ENCODE measurements at regions not wholly inside any gene's neighbourhood (a gene's known extent, or its start where the extent isn't known, plus 50 kb on each side); places are given as distances from the start of the nearest gene placed in this dataset.

DNA sequence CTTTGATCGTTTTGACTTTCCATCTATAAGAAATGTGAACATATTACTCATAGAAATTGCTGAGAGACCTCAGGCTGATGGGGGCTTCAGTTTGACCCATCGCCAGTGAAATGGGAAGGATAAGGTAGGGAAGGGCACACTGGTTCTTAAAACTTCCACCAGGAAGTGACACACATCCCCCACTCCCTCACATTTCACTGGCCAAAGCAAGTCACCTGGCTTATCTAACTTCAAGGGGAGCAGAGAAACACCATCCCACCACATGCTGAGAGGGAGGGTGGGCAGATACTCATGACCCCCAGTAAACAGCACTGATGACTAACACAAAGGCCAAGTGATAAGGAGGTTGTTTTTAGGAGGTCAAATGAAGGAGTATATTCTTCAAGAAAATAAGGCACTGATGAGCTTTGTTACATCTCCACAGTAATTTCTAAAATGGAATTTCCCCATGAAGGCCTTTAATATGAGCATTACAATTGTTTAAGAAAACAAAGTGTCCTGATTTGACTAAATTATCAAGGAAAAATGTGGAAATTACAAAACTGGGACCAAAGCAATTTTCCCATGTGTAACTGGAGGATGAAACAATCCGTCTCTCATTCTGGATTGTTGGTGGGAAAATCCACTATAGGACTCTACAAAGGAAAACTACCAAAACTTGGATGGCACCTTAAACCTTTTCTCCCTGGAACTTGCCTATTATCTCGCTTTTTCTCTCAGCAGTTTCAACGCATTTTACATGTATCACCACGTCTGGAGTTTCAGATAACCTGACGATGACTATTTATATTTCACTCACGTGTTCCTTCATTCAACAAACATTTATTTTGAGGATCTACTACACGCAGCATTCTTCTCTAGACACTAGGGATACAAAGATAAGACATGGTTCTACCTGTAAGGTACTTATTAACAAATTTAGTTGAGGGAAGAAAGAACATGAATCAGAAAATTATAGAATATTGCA, 91.8 kb upstream of the EEA1 start:
- Histone ChIP-seq H3K9me3 (no peaks in the 10 kb centered on the region), H3K4me1 (ENCODE audit: low read depth) (peaks cover 34% of the 10 kb centered on the region), H3K4me3 (no peak overlapping the region), H3K36me3 (ENCODE audit: low read depth) (no peaks in the 10 kb centered on the region)
- DNase-seq (peak in 1 of 3 donors; percentile 41), ATAC-seq (peak; percentile 1)
- TF ChIP-seq, protein P1, sequence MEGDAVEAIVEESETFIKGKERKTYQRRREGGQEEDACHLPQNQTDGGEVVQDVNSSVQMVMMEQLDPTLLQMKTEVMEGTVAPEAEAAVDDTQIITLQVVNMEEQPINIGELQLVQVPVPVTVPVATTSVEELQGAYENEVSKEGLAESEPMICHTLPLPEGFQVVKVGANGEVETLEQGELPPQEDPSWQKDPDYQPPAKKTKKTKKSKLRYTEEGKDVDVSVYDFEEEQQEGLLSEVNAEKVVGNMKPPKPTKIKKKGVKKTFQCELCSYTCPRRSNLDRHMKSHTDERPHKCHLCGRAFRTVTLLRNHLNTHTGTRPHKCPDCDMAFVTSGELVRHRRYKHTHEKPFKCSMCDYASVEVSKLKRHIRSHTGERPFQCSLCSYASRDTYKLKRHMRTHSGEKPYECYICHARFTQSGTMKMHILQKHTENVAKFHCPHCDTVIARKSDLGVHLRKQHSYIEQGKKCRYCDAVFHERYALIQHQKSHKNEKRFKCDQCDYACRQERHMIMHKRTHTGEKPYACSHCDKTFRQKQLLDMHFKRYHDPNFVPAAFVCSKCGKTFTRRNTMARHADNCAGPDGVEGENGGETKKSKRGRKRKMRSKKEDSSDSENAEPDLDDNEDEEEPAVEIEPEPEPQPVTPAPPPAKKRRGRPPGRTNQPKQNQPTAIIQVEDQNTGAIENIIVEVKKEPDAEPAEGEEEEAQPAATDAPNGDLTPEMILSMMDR (IDR thresholded peaks at IDR 0.05): no peak
- intact Hi-C loops (cut with DNase I, micrococcal nuclease): no loop called here

DNA sequence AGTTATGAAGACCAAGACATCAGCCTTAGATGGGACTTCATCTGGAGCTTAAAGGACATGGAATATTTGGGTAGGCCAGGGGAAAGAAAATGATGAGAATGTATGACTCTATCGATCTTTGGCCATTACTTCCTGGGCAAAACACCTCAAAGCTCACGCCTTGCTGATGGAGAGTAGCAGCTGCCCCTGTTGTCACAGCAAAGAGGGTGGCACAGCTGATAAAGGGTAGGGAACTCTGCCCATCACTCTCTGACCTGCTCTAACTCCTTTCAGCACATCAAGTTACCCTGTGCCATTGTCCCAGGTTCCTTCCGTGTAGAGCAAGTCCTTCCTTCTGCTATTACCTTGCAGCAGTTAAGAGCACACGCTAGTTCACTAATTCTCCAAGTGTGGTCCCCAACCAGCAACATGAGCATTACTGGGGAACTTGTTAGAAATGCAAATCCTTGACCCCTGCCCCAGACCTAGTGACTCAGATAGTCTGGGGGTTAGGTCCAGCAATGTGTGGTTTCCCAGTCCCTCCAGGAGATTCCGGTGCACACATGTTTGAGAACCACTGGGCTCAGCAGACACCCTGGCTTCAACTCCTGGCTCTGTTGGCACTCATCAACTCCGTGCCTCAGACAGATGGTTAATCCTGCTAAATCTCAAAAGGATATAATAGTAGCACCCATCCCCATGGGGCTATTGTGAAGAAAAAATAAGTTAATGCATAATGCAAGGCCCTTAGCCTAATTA, 93.7 kb upstream of the EEA1 start:
- intact Hi-C loops (cut with DNase I, micrococcal nuclease): no loop called here
- TF ChIP-seq, protein P1 (IDR thresholded peaks at IDR 0.05): no peak
- no peaks in the 10 kb centered on the region for H3K9me3 ChIP-seq
- no peaks in the 10 kb centered on the region for H3K36me3 ChIP-seq (ENCODE audit: low read depth)
- ATAC-seq (no peak), DNase-seq (no peak)
- no peak overlapping the region for H3K4me3 ChIP-seq
- H3K4me1 ChIP-seq (ENCODE audit: low read depth): peaks cover 22% of the 10 kb centered on the region

DNA sequence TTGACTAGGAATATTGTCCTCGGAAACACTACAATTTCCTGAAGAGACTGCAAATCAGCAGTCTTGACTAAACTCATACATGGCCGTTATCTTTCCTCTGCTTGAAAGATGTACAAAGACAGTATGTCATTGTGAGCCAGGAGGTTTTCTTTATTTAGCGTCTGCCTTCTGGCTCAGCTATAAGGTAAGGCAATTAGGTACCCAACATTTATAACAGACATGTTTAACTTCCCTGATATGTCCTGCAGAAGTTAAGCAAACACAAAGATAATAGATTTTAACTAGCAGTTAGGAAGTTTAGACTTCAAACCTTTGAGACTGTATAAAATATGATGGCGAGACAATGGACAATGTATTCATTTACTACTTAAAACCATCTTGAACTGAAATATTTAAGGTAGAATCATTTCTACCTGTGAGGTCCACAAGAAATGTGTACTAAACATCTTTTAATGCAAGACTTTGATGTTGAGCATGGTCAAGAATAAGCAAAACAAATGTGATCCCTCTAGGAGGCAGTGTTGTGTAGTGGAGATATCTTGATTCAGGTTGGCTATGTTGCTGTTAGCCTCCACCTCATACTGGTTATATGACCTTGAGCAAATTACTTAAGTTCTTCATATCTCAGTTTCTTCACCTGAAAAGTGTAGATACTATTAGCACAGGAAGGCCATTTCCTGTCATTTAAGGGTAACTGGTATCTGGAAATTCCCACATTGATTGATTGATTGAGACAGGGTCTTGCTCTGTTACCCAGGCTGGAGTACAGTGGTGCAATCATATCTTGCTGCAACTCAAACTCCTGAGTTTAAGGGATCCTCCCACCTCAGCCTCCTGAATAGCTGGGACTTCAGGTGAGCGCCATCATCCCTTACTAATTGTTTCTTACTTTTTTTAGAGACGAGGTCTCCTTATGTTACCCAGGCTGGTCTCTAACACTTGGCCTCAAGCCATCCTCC, 96.3 kb upstream of the EEA1 start:
- Histone ChIP-seq H3K4me1 (ENCODE audit: low read depth) (peaks cover 9% of the 10 kb centered on the region), H3K4me3 (no peak overlapping the region), H3K9me3 (no peaks in the 10 kb centered on the region), H3K36me3 (ENCODE audit: low read depth) (no peaks in the 10 kb centered on the region)
- ATAC-seq (peak; percentile 88), DNase-seq (peak in 1 of 3 donors; percentile 68)
- intact Hi-C loops (cut with DNase I, micrococcal nuclease): no loop called here
- TF ChIP-seq, protein P1 (IDR thresholded peaks at IDR 0.05): no peak

DNA sequence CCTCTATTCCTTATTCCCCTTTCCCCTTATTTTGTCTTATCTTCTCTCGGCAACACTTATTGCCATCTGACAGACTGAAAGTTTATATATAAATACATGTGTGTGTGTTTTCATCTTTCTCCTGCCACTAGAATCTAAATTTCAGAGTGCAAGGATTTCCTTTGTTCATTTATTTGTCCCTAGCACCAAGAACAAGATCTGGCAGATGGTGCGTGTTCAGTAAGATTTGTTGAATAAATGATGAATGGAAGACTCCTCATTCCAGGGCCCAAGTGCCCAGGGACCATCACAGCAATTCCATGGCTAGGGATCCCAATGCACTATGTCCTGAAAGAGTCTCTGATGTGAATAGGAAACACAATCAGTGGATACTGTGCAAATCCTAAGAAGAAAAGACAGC, 97.9 kb upstream of the EEA1 start:
- no peak overlapping the region for H3K4me3 ChIP-seq
- peaks cover 5% of the 10 kb centered on the region for H3K4me1 ChIP-seq (ENCODE audit: low read depth)
- TF ChIP-seq, protein P1 (IDR thresholded peaks at IDR 0.05): no peak
- H3K9me3 ChIP-seq: no peaks in the 10 kb centered on the region
- H3K36me3 ChIP-seq (ENCODE audit: low read depth): no peaks in the 10 kb centered on the region
- intact Hi-C loops (cut with DNase I, micrococcal nuclease): no loop called here
- ATAC-seq: no peak
- DNase-seq: no peak

DNA sequence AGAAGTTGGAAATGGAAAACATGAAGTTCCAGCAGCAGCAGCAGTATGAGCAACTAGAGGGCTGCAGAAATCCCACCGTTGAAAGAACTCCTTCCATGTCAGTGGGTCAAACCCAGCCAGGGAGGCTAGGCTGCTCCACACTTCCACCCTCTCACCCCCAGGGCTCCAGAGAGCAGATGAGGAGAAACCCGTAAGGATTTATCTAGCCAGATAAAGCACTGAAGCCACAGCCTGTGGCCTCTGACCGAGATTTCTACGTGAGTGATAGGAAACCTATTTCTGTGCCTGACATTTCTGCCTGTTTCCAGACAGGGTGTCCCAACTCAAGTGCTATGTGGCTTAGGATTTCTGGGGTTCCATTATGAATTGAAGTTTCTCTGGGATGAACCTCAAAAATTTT, 100.0 kb upstream of the EEA1 start:
- Histone ChIP-seq H3K4me3 (no peak overlapping the region), H3K9me3 (no peaks in the 10 kb centered on the region), H3K4me1 (ENCODE audit: low read depth) (peaks cover 5% of the 10 kb centered on the region), H3K36me3 (ENCODE audit: low read depth) (no peaks in the 10 kb centered on the region)
- no peak for ATAC-seq
- DNase-seq: no peak
- TF ChIP-seq, protein P1 (IDR thresholded peaks at IDR 0.05): no peak
- intact Hi-C loops (cut with DNase I, micrococcal nuclease): no loop called here

Data from mucosa of descending colon (tissue), 3 donors.